ENCODE measurements at regions not wholly inside any gene's neighbourhood (a gene's known extent, or its start where the extent isn't known, plus 50 kb on each side); places are given as distances from the start of the nearest gene placed in this dataset.

DNA sequence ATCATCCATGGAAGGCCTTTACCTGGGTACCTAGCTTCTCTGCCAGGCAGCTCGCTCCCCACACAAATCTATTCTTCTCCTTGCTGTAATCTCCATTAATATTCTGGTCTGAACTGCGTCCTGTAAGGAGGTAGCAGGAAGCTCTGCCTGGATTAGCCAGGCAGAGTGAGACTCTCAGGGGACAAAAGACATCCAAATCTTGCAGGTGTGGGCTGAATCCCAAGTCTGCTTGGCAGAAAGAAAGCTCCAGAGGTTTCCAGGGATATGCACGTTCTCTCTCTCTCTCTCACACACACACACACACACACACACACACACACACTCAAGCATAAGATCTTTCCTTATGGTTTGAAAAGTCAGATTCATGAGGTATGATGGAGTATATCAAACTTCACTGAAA, 66.5 kb downstream of the THNSL2 start:
- no peak for TF ChIP-seq POLR2A (IDR thresholded peaks at IDR 0.05)
- TF ChIP-seq, protein P1, sequence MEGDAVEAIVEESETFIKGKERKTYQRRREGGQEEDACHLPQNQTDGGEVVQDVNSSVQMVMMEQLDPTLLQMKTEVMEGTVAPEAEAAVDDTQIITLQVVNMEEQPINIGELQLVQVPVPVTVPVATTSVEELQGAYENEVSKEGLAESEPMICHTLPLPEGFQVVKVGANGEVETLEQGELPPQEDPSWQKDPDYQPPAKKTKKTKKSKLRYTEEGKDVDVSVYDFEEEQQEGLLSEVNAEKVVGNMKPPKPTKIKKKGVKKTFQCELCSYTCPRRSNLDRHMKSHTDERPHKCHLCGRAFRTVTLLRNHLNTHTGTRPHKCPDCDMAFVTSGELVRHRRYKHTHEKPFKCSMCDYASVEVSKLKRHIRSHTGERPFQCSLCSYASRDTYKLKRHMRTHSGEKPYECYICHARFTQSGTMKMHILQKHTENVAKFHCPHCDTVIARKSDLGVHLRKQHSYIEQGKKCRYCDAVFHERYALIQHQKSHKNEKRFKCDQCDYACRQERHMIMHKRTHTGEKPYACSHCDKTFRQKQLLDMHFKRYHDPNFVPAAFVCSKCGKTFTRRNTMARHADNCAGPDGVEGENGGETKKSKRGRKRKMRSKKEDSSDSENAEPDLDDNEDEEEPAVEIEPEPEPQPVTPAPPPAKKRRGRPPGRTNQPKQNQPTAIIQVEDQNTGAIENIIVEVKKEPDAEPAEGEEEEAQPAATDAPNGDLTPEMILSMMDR (IDR thresholded peaks at IDR 0.05), result no peak
- TF ChIP-seq EP300 (IDR thresholded peaks at IDR 0.05), result no peak

All from tibial nerve (tissue), 4 donors.